Calu3 (cell line): ENCODE measurements at regions not wholly inside any gene's neighbourhood (a gene's known extent, or its start where the extent isn't known, plus 50 kb on each side); places are given as distances from the start of the nearest gene placed in this dataset.

Experiments used
- BruUV-seq: library from RNA; stranded (reverse); fragments of 400-500 nt; replicated peaks from 2 replicates; lab custom pipeline; 2021; lab: Mats Ljungman, UMichigan
- CTCF ChIA-PET: fragments of 300-600 bp; sonication (Branson Sonifier 250); formaldehyde crosslinking; loops from one replicate; lab custom pipeline; 2022; ENCODE audit warnings: antibody characterized with exemption; lab: Charles Lee
- DNase-seq: peaks from one replicate; pipeline ENCODE4 v3.0.0; 2022
- H3K27ac Mint-ChIP-seq: one replicate; pipeline ENCODE4 v1.8.0; 2022; ENCODE audit warnings: mixed read lengths; ENCODE audit not compliant: unreplicated experiment
- H3K27me3 Mint-ChIP-seq: one replicate; pipeline ENCODE4 v1.8.0; 2022; ENCODE audit warnings: mixed read lengths; ENCODE audit not compliant: unreplicated experiment
- H3K36me3 Mint-ChIP-seq: one replicate; pipeline ENCODE4 v1.8.0; 2022; ENCODE audit warnings: mild to moderate bottlenecking, moderate library complexity, mixed read lengths; ENCODE audit not compliant: insufficient read depth, unreplicated experiment
- H3K4me1 Mint-ChIP-seq: one replicate; pipeline ENCODE4 v1.8.0; 2022; ENCODE audit warnings: mild to moderate bottlenecking, low read depth, mixed read lengths; ENCODE audit not compliant: unreplicated experiment
- H3K4me3 Mint-ChIP-seq: one replicate; pipeline ENCODE4 v1.8.0; 2022; ENCODE audit warnings: mild to moderate bottlenecking, low read depth, moderate library complexity, mixed read lengths; ENCODE audit not compliant: unreplicated experiment
- H3K9me3 Mint-ChIP-seq: one replicate; pipeline ENCODE4 v1.8.0; 2022; ENCODE audit warnings: low read depth, mixed read lengths; ENCODE audit not compliant: unreplicated experiment
- CTCF ChIP-seq: fragments of 200-600 bp; IDR thresholded peaks from one replicate; pipeline ENCODE4 v1.8.0; 2022; ENCODE audit warnings: antibody characterized with exemption; ENCODE audit not compliant: unreplicated experiment
- intact Hi-C: fragments of 100-400 bp; cut with micrococcal nuclease; formaldehyde crosslinking; loops from one replicate; pipeline ENCODE4 v1.10.0; 2022; ENCODE audit not compliant: unreplicated experiment

- H3K36me3 Mint-ChIP-seq, result no peaks in the 10 kb centered on the region
- intact Hi-C loops, result no loop called here
- H3K27ac Mint-ChIP-seq, result no peak overlapping the region
- no peak for DNase-seq
- no peaks in the 10 kb centered on the region for H3K4me1 Mint-ChIP-seq
- CTCF ChIA-PET, result no interaction called here
- no peaks in the 10 kb centered on the region for H3K27me3 Mint-ChIP-seq
- BruUV-seq, result no TSS peak
- no peak for TF ChIP-seq CTCF
- H3K4me3 Mint-ChIP-seq, result no peak overlapping the region
- peaks cover 14% of the 10 kb centered on the region for H3K9me3 Mint-ChIP-seq
Measured at GRCh38 chr4:46594661-46595060, 204.7 kb upstream of the GABRA2 start.

- no peak overlapping the region for H3K4me3 Mint-ChIP-seq
- no peaks in the 10 kb centered on the region for H3K4me1 Mint-ChIP-seq
- H3K36me3 Mint-ChIP-seq, result no peaks in the 10 kb centered on the region
- intact Hi-C loops, result no loop called here
- H3K27ac Mint-ChIP-seq, result no peak overlapping the region
- no peak for DNase-seq
- H3K9me3 Mint-ChIP-seq, result peaks cover 5% of the 10 kb centered on the region
- BruUV-seq, result no TSS peak
- CTCF ChIA-PET, result no interaction called here
- no peaks in the 10 kb centered on the region for H3K27me3 Mint-ChIP-seq
- no peak for TF ChIP-seq CTCF
Measured at GRCh38 chr4:46586566-46586965, 196.6 kb upstream of the GABRA2 start.

GRCh38 chr4:46581677-46582076, 191.7 kb upstream of the GABRA2 start:
- no peaks in the 10 kb centered on the region for H3K27me3 Mint-ChIP-seq
- H3K27ac Mint-ChIP-seq, result no peak overlapping the region
- CTCF ChIA-PET, result interaction anchor here (0.7 kb wide), 1 partner anchor 14 kb away, joined by 3 read pairs; no protein-coding TSS in a partner anchor
- H3K9me3 Mint-ChIP-seq, result peaks cover 3% of the 10 kb centered on the region
- H3K4me1 Mint-ChIP-seq, result no peaks in the 10 kb centered on the region
- TF ChIP-seq CTCF, result no peak
- no peaks in the 10 kb centered on the region for H3K36me3 Mint-ChIP-seq
- DNase-seq, result no peak
- intact Hi-C loops, result no loop called here
- H3K4me3 Mint-ChIP-seq, result no peak overlapping the region
- no TSS peak for BruUV-seq

- Mint-ChIP-seq H3K27me3 (no peaks in the 10 kb centered on the region), H3K4me1 (no peaks in the 10 kb centered on the region), H3K9me3 (peaks cover 6% of the 10 kb centered on the region), H3K4me3 (no peak overlapping the region), H3K27ac (no peak overlapping the region), H3K36me3 (no peaks in the 10 kb centered on the region)
- CTCF ChIA-PET, result no interaction called here
- DNase-seq, result no peak
- no TSS peak for BruUV-seq
- intact Hi-C loops, result no loop called here
- no peak for TF ChIP-seq CTCF
Measured at GRCh38 chr4:46554760-46555465, 165.0 kb upstream of the GABRA2 start.
